ENCODE measurements at regions not wholly inside any gene's neighbourhood (a gene's known extent, or its start where the extent isn't known, plus 50 kb on each side); places are given as distances from the start of the nearest gene placed in this dataset.

GRCh38 chr3:168168743-168169142, 73.0 kb upstream of the GOLIM4 start:
- Histone ChIP-seq H3F3A (ENCODE audit: insufficient read depth, low read depth) (no peaks in the 10 kb centered on the region), H3K9me2 (ENCODE audit: insufficient read depth) (no peaks in the 10 kb centered on the region; the same call in 1 of the 2 replicates), H3K4me2 (no peak overlapping the region), H3K4me1 (replicated peaks; ENCODE audit: insufficient read depth) (no peaks in the 10 kb centered on the region), H2AFZ (no peak overlapping the region), H4K20me1 (ENCODE audit: insufficient read depth) (no peaks in the 10 kb centered on the region), H3K36me3 (ENCODE audit: low read depth) (no peaks in the 10 kb centered on the region), H3K27ac (no peak overlapping the region), H3K79me2 (ENCODE audit: low read depth) (no peaks in the 10 kb centered on the region), H3K4me3 (no peak overlapping the region), H3K27me3 (ENCODE audit: insufficient read depth, low read depth) (no peaks in the 10 kb centered on the region), H3K9me3 (ENCODE audit: insufficient read depth, low read depth) (no peaks in the 10 kb centered on the region)
- intact Hi-C loops (cut with micrococcal nuclease; ENCODE audit: unreplicated experiment), result loop anchor here (5.0 to 10.0 kb wide), 2 partner anchors 244 to 679 kb away; no protein-coding TSS in a partner anchor
- CTCF ChIA-PET, result no interaction called here
- BruUV-seq (replicated peaks), result no TSS peak
- no peak for TF ChIP-seq CTCF (conservative IDR thresholded peaks at IDR 0.05)
- TF ChIP-seq EZH2 (IDR thresholded peaks at IDR 0.05; ENCODE audit: low read depth), result no peak
- peak in 1 of 2 experiments; percentile 16 for DNase-seq
- POLR2A ChIA-PET (ENCODE audit: unreplicated experiment), result no interaction called here

GRCh38 chr3:168165390-168166269, 69.9 kb upstream of the GOLIM4 start:
- Histone ChIP-seq H3K27me3 (ENCODE audit: insufficient read depth, low read depth) (no peaks in the 10 kb centered on the region), H3K36me3 (ENCODE audit: low read depth) (no peaks in the 10 kb centered on the region), H3K79me2 (ENCODE audit: low read depth) (no peaks in the 10 kb centered on the region), H3K9me3 (ENCODE audit: insufficient read depth, low read depth) (no peaks in the 10 kb centered on the region), H3K27ac (no peak overlapping the region), H3K4me1 (replicated peaks; ENCODE audit: insufficient read depth) (no peaks in the 10 kb centered on the region), H3K4me2 (no peak overlapping the region), H2AFZ (peak overlapping the region; percentile 58; the same call in 1 of the 2 replicates), H3K4me3 (no peak overlapping the region), H4K20me1 (ENCODE audit: insufficient read depth) (no peaks in the 10 kb centered on the region), H3F3A (ENCODE audit: insufficient read depth, low read depth) (no peaks in the 10 kb centered on the region), H3K9me2 (ENCODE audit: insufficient read depth) (no peaks in the 10 kb centered on the region)
- CTCF ChIA-PET, result interaction anchor here (0.6 to 2.8 kb wide), 5 partner anchors 11 to 271 kb away, joined by 3 to 16 read pairs (median 4); no protein-coding TSS in a partner anchor
- no TSS peak for BruUV-seq (replicated peaks)
- intact Hi-C loops (cut with micrococcal nuclease; ENCODE audit: unreplicated experiment), result loop anchor here (1.0 to 10.0 kb wide), 5 partner anchors 70 to 682 kb away; partner anchors contain the start of gene GOLIM4
- peak; percentile 36 to 46 for DNase-seq
- POLR2A ChIA-PET (ENCODE audit: unreplicated experiment), result no interaction called here
- peak; percentile 87 for TF ChIP-seq CTCF (conservative IDR thresholded peaks at IDR 0.05)
- no peak for TF ChIP-seq EZH2 (IDR thresholded peaks at IDR 0.05; ENCODE audit: low read depth)

GRCh38 chr3:168162172-168162571, 66.4 kb upstream of the GOLIM4 start:
- POLR2A ChIA-PET (ENCODE audit: unreplicated experiment), result no interaction called here
- no peaks in the 10 kb centered on the region for H3F3A ChIP-seq (ENCODE audit: insufficient read depth, low read depth)
- intact Hi-C loops (cut with micrococcal nuclease; ENCODE audit: unreplicated experiment), result loop anchor here (10.0 kb wide), 1 partner anchor 237 kb away; no protein-coding TSS in a partner anchor
- no peaks in the 10 kb centered on the region for H4K20me1 ChIP-seq (ENCODE audit: insufficient read depth)
- 0 out of 2 replicates have a peak overlapping the region, but pooled peaks have one; percentile 2 for H2AFZ ChIP-seq
- BruUV-seq (replicated peaks), result no TSS peak
- H3K9me3 ChIP-seq (ENCODE audit: insufficient read depth, low read depth), result no peaks in the 10 kb centered on the region
- no peaks in the 10 kb centered on the region for H3K4me1 ChIP-seq (replicated peaks; ENCODE audit: insufficient read depth)
- no peaks in the 10 kb centered on the region for H3K27me3 ChIP-seq (ENCODE audit: insufficient read depth, low read depth)
- H3K4me3 ChIP-seq, result no peak overlapping the region
- CTCF ChIA-PET, result no interaction called here
- DNase-seq, result no peak
- no peaks in the 10 kb centered on the region for H3K9me2 ChIP-seq (ENCODE audit: insufficient read depth)
- no peaks in the 10 kb centered on the region for H3K36me3 ChIP-seq (ENCODE audit: low read depth)
- TF ChIP-seq CTCF (conservative IDR thresholded peaks at IDR 0.05), result no peak
- no peak for TF ChIP-seq EZH2 (IDR thresholded peaks at IDR 0.05; ENCODE audit: low read depth)
- no peaks in the 10 kb centered on the region for H3K79me2 ChIP-seq (ENCODE audit: low read depth)
- H3K4me2 ChIP-seq, result no peak overlapping the region
- H3K27ac ChIP-seq, result no peak overlapping the region

Measured in PC-9 (cell line).